Panc1 (cell line): ENCODE measurements at regions not wholly inside any gene's neighbourhood (a gene's known extent, or its start where the extent isn't known, plus 50 kb on each side); places are given as distances from the start of the nearest gene placed in this dataset.

ENCODE experiments used
- ATAC-seq: fragments of 200-7000 bp; cut with Tn5 transposase; 2 replicates; pipeline ENCODE4 v1.9.1; 2020; ENCODE audit warnings: mild to moderate bottlenecking, moderate library complexity
- BruUV-seq: library from RNA; stranded (reverse); fragments of 400-500 nt; replicated peaks from 2 replicates; lab custom pipeline; 2021; lab: Mats Ljungman, UMichigan
- CTCF ChIA-PET: fragments of 300-600 bp; sonication (Branson Sonifier 250); formaldehyde crosslinking; loops from one replicate; lab custom pipeline; 2022; ENCODE audit warnings: antibody characterized with exemption; lab: Charles Lee
- POLR2A ChIA-PET: fragments of 300-600 bp; sonication (Branson Sonifier 250); formaldehyde crosslinking; loops from one replicate; lab custom pipeline; 2022; ENCODE audit warnings: antibody characterized with exemption; lab: Charles Lee
- DNase-seq: peaks from one replicate; pipeline ENCODE4 v3.0.0-alpha.2; 2010; ENCODE audit warnings: low read depth, low spot score
- H3K27ac ChIP-seq: 2 replicates; pipeline ENCODE4 v1.5.1; 2011; ENCODE audit warnings: mild to moderate bottlenecking, low read length, inconsistent platforms
- H3K27me3 ChIP-seq: fragments of 200-500 bp; sonication (Bioruptor generic); 2 replicates; pipeline ENCODE4 v1.6.0; 2014; ENCODE audit warnings: low read length, inconsistent platforms; ENCODE audit not compliant: control insufficient read depth, insufficient read depth
- H3K36me3 ChIP-seq: fragments of 200-500 bp; sonication (Bioruptor generic); 2 replicates; pipeline ENCODE4 v1.5.1; 2014; ENCODE audit warnings: inconsistent platforms, mild to moderate bottlenecking, low read length, moderate library complexity; ENCODE audit not compliant: control insufficient read depth, insufficient read depth
- H3K4me1 ChIP-seq: 2 replicates; pipeline ENCODE4 v1.5.1; 2011; ENCODE audit warnings: inconsistent platforms, mild to moderate bottlenecking, low read length, moderate library complexity; ENCODE audit not compliant: control insufficient read depth, insufficient read depth
- H3K4me3 ChIP-seq, 2 experiments: 2 replicates each; pipeline ENCODE4 v1.5.1; 2011 to 2012; ENCODE audit warnings: low read depth in 2 of 2, low read length in 2 of 2, mild to moderate bottlenecking in 2 of 2, inconsistent platforms in 1 of 2, moderate library complexity in 1 of 2
- H3K9me3 ChIP-seq: fragments of 200-500 bp; sonication (Bioruptor generic); 2 replicates; pipeline ENCODE4 v1.5.1; 2014; ENCODE audit warnings: low read depth, mild to moderate bottlenecking, inconsistent platforms, low read length, moderate library complexity; ENCODE audit not compliant: control insufficient read depth, insufficient read depth
- POLR2AphosphoS5 ChIP-seq: IDR thresholded peaks from 2 replicates; pipeline ENCODE4 v1.6.1; 2012; ENCODE audit warnings: mild to moderate bottlenecking, low read depth, low read length, moderate library complexity
- SIN3A ChIP-seq: IDR thresholded peaks from 2 replicates; pipeline ENCODE4 v1.6.1; 2012; ENCODE audit warnings: low read depth, mild to moderate bottlenecking, low read length, moderate library complexity, borderline replicate concordance; ENCODE audit not compliant: insufficient read depth
- TCF7L2 ChIP-seq: IDR thresholded peaks from 2 replicates; pipeline ENCODE4 v1.6.1; 2011; ENCODE audit warnings: mild to moderate bottlenecking, low read depth, low read length, inconsistent platforms
- in situ Hi-C: cut with HindIII; loops from 2 replicates; pipeline ENCODE4 v1.10.0; 2016; ENCODE audit warnings: low sequenced_read_pairs, low pct_unique_long_range_greater_than_20kb
- intact Hi-C: fragments of 100-400 bp; cut with micrococcal nuclease; formaldehyde crosslinking; loops from one replicate; pipeline ENCODE4 v1.10.0; 2022; ENCODE audit not compliant: unreplicated experiment
- TF ChIP-seq, protein P1 (sequence below): fragments of 450-650 bp; IDR thresholded peaks from 2 replicates; pipeline ENCODE4 v1.5.1; 2017; ENCODE audit warnings: mild to moderate bottlenecking
- TF ChIP-seq, protein P2 (sequence below), 2 experiments: IDR thresholded peaks; 2 replicates each; pipeline ENCODE4 v1.6.1; 2011 to 2012; ENCODE audit warnings: low read depth in 2 of 2, control low read depth in 1 of 2, low read length in 1 of 2, mild to moderate bottlenecking in 1 of 2, moderate library complexity in 1 of 2; ENCODE audit not compliant: insufficient read depth in 1 of 2

DNA sequence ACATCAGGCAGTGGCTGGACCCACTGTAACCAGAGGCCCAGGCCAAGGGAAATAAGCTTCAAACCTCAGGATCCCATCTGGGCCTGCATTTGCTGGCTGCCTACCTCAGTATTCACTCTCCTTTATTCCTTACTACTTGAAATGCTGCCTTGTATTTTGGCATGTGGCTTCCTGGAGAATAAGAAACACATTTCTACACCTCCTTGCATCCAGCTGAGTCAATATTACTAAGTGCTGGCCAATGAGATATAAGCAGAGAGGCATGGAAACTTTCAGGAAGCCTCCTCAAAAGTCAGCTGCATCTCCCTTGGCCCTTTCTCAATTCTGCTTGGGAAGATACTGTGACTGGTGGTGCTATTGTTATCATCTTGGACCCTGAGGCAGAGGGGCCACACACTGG lies 59.8 kb upstream of the RELL1 start:
- Histone ChIP-seq H3K9me3 (no peaks in the 10 kb centered on the region), H3K27me3 (no peaks in the 10 kb centered on the region; the same call in 1 of the 2 replicates), H3K4me1 (no peaks in the 10 kb centered on the region), H3K4me3 (no peak overlapping the region), H3K27ac (no peak overlapping the region), H3K36me3 (no peaks in the 10 kb centered on the region)
- no peak for TF ChIP-seq SIN3A
- no peak for TF ChIP-seq TCF7L2
- CTCF ChIA-PET = no interaction called here
- intact Hi-C loops = no loop called here
- DNase-seq = no peak
- in situ Hi-C loops = no loop called here
- POLR2A ChIA-PET = no interaction called here
- BruUV-seq = no TSS peak
- no peak for ATAC-seq

DNA sequence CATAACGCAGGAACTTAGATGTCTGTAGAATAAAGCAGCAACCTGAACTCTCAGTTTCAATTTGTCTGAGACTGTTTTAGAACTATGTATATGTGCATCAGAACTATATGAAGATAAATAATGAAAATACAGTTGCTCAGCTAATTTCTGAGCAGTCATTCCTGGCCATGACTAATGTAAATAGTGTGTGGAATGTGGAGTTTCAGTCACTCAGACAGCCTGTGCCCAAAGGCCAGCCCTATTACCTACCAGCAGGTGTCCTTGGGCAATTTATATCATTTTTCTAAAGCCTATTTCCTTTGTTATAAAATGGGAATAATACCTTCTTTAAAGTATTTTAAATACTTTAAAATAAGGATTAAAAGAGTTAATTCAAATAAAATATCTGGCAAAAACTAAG lies 56.0 kb upstream of the RELL1 start:
- Histone ChIP-seq H3K9me3 (no peaks in the 10 kb centered on the region), H3K27me3 (no peaks in the 10 kb centered on the region; the same call in 1 of the 2 replicates), H3K27ac (no peak overlapping the region), H3K36me3 (no peaks in the 10 kb centered on the region), H3K4me1 (no peaks in the 10 kb centered on the region), H3K4me3 (no peak overlapping the region)
- ChIA-PET CTCF (no interaction called here), POLR2A (no interaction called here)
- ATAC-seq = no peak
- BruUV-seq = no TSS peak
- DNase-seq = no peak
- TF ChIP-seq TCF7L2 = no peak
- TF ChIP-seq, protein P1, sequence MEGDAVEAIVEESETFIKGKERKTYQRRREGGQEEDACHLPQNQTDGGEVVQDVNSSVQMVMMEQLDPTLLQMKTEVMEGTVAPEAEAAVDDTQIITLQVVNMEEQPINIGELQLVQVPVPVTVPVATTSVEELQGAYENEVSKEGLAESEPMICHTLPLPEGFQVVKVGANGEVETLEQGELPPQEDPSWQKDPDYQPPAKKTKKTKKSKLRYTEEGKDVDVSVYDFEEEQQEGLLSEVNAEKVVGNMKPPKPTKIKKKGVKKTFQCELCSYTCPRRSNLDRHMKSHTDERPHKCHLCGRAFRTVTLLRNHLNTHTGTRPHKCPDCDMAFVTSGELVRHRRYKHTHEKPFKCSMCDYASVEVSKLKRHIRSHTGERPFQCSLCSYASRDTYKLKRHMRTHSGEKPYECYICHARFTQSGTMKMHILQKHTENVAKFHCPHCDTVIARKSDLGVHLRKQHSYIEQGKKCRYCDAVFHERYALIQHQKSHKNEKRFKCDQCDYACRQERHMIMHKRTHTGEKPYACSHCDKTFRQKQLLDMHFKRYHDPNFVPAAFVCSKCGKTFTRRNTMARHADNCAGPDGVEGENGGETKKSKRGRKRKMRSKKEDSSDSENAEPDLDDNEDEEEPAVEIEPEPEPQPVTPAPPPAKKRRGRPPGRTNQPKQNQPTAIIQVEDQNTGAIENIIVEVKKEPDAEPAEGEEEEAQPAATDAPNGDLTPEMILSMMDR = no peak
- TF ChIP-seq, protein P2, sequence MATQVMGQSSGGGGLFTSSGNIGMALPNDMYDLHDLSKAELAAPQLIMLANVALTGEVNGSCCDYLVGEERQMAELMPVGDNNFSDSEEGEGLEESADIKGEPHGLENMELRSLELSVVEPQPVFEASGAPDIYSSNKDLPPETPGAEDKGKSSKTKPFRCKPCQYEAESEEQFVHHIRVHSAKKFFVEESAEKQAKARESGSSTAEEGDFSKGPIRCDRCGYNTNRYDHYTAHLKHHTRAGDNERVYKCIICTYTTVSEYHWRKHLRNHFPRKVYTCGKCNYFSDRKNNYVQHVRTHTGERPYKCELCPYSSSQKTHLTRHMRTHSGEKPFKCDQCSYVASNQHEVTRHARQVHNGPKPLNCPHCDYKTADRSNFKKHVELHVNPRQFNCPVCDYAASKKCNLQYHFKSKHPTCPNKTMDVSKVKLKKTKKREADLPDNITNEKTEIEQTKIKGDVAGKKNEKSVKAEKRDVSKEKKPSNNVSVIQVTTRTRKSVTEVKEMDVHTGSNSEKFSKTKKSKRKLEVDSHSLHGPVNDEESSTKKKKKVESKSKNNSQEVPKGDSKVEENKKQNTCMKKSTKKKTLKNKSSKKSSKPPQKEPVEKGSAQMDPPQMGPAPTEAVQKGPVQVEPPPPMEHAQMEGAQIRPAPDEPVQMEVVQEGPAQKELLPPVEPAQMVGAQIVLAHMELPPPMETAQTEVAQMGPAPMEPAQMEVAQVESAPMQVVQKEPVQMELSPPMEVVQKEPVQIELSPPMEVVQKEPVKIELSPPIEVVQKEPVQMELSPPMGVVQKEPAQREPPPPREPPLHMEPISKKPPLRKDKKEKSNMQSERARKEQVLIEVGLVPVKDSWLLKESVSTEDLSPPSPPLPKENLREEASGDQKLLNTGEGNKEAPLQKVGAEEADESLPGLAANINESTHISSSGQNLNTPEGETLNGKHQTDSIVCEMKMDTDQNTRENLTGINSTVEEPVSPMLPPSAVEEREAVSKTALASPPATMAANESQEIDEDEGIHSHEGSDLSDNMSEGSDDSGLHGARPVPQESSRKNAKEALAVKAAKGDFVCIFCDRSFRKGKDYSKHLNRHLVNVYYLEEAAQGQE (IDR thresholded peaks at IDR 0.05; ENCODE audit: insufficient read depth in 1 of 2, low read depth in 2 of 2, low read length in 1 of 2) = no peak
- TF ChIP-seq SIN3A = no peak
- TF ChIP-seq POLR2AphosphoS5 = no peak
- in situ Hi-C loops (no loop called here), intact Hi-C loops (no loop called here)

DNA sequence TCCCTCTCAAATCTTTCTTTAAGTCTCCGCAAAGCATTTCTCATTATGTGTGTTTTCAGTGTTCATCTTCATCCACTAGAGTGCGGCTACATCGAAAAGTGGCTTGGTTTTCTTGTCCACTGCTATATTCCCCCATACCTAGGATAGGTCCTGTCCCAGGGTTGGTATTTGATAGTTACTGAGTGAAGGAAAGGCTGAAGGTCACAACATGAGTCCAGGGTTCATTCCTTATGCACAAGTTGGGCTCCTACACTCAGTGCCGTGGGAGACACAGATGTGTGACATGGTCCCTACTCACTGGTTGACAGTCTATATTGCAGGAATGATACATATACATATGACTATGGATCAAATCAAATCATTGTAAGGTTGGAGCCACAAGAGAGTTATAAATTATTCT lies 55.4 kb upstream of the RELL1 start:
- TF ChIP-seq SIN3A = no peak
- no peak for TF ChIP-seq TCF7L2
- no peak for TF ChIP-seq POLR2AphosphoS5
- TF ChIP-seq, protein P2 (IDR thresholded peaks at IDR 0.05; ENCODE audit: insufficient read depth in 1 of 2, low read depth in 2 of 2, low read length in 1 of 2) = no peak
- TF ChIP-seq, protein P1 = no peak
- intact Hi-C loops (no loop called here), in situ Hi-C loops (no loop called here)
- CTCF ChIA-PET = no interaction called here
- POLR2A ChIA-PET = no interaction called here
- Histone ChIP-seq H3K4me1 (no peaks in the 10 kb centered on the region), H3K27me3 (no peaks in the 10 kb centered on the region; the same call in 1 of the 2 replicates), H3K36me3 (no peaks in the 10 kb centered on the region), H3K4me3 (no peak overlapping the region), H3K27ac (no peak overlapping the region), H3K9me3 (no peaks in the 10 kb centered on the region)
- no peak for DNase-seq
- ATAC-seq = no peak
- no TSS peak for BruUV-seq
